Calu3 (cell line): ENCODE measurements at regions not wholly inside any gene's neighbourhood (a gene's known extent, or its start where the extent isn't known, plus 50 kb on each side); places are given as distances from the start of the nearest gene placed in this dataset.

Experiments used
- BruUV-seq: library from RNA; stranded (reverse); fragments of 400-500 nt; replicated peaks from 2 replicates; lab custom pipeline; 2021; lab: Mats Ljungman, UMichigan
- CTCF ChIA-PET: fragments of 300-600 bp; sonication (Branson Sonifier 250); formaldehyde crosslinking; loops from one replicate; lab custom pipeline; 2022; ENCODE audit warnings: antibody characterized with exemption; lab: Charles Lee
- DNase-seq: peaks from one replicate; pipeline ENCODE4 v3.0.0; 2022
- H3K27ac Mint-ChIP-seq: one replicate; pipeline ENCODE4 v1.8.0; 2022; ENCODE audit warnings: mixed read lengths; ENCODE audit not compliant: unreplicated experiment
- H3K27me3 Mint-ChIP-seq: one replicate; pipeline ENCODE4 v1.8.0; 2022; ENCODE audit warnings: mixed read lengths; ENCODE audit not compliant: unreplicated experiment
- H3K36me3 Mint-ChIP-seq: one replicate; pipeline ENCODE4 v1.8.0; 2022; ENCODE audit warnings: mild to moderate bottlenecking, moderate library complexity, mixed read lengths; ENCODE audit not compliant: insufficient read depth, unreplicated experiment
- H3K4me1 Mint-ChIP-seq: one replicate; pipeline ENCODE4 v1.8.0; 2022; ENCODE audit warnings: mild to moderate bottlenecking, low read depth, mixed read lengths; ENCODE audit not compliant: unreplicated experiment
- H3K4me3 Mint-ChIP-seq: one replicate; pipeline ENCODE4 v1.8.0; 2022; ENCODE audit warnings: mild to moderate bottlenecking, low read depth, moderate library complexity, mixed read lengths; ENCODE audit not compliant: unreplicated experiment
- H3K9me3 Mint-ChIP-seq: one replicate; pipeline ENCODE4 v1.8.0; 2022; ENCODE audit warnings: low read depth, mixed read lengths; ENCODE audit not compliant: unreplicated experiment
- CTCF ChIP-seq: fragments of 200-600 bp; IDR thresholded peaks from one replicate; pipeline ENCODE4 v1.8.0; 2022; ENCODE audit warnings: antibody characterized with exemption; ENCODE audit not compliant: unreplicated experiment
- intact Hi-C: fragments of 100-400 bp; cut with micrococcal nuclease; formaldehyde crosslinking; loops from one replicate; pipeline ENCODE4 v1.10.0; 2022; ENCODE audit not compliant: unreplicated experiment

- intact Hi-C loops = no loop called here
- Mint-ChIP-seq H3K9me3 (peaks cover 6% of the 10 kb centered on the region), H3K27ac (no peak overlapping the region), H3K36me3 (no peaks in the 10 kb centered on the region), H3K27me3 (no peaks in the 10 kb centered on the region), H3K4me1 (no peaks in the 10 kb centered on the region), H3K4me3 (no peak overlapping the region)
- no TSS peak for BruUV-seq
- DNase-seq = no peak
- CTCF ChIA-PET = no interaction called here
- no peak for TF ChIP-seq CTCF
Observed at GRCh38 chr4:66052426-66052825, 382.1 kb upstream of the EPHA5 start.

- Mint-ChIP-seq H3K36me3 (no peaks in the 10 kb centered on the region), H3K4me3 (no peak overlapping the region), H3K27me3 (no peaks in the 10 kb centered on the region), H3K4me1 (no peaks in the 10 kb centered on the region), H3K9me3 (peaks cover 4% of the 10 kb centered on the region), H3K27ac (no peak overlapping the region)
- CTCF ChIA-PET = no interaction called here
- no peak for DNase-seq
- no peak for TF ChIP-seq CTCF
- BruUV-seq = no TSS peak
- intact Hi-C loops = no loop called here
Observed at GRCh38 chr4:66048861-66049260, 378.6 kb upstream of the EPHA5 start.

- Mint-ChIP-seq H3K4me1 (no peaks in the 10 kb centered on the region), H3K27ac (no peak overlapping the region), H3K36me3 (no peaks in the 10 kb centered on the region), H3K27me3 (no peaks in the 10 kb centered on the region), H3K4me3 (no peak overlapping the region), H3K9me3 (peaks cover 2% of the 10 kb centered on the region)
- CTCF ChIA-PET = no interaction called here
- TF ChIP-seq CTCF = no peak
- no peak for DNase-seq
- intact Hi-C loops = no loop called here
- BruUV-seq = no TSS peak
Observed at GRCh38 chr4:66045913-66046312, 375.6 kb upstream of the EPHA5 start.

- intact Hi-C loops = no loop called here
- Mint-ChIP-seq H3K4me1 (no peaks in the 10 kb centered on the region), H3K9me3 (peaks cover 4% of the 10 kb centered on the region), H3K36me3 (no peaks in the 10 kb centered on the region), H3K27ac (no peak overlapping the region), H3K4me3 (no peak overlapping the region), H3K27me3 (no peaks in the 10 kb centered on the region)
- DNase-seq = no peak
- no TSS peak for BruUV-seq
- TF ChIP-seq CTCF = no peak
- CTCF ChIA-PET = no interaction called here
Observed at GRCh38 chr4:66035701-66036100, 365.4 kb upstream of the EPHA5 start.
